BE2C (cell line): ENCODE measurements at regions not wholly inside any gene's neighbourhood (a gene's known extent, or its start where the extent isn't known, plus 50 kb on each side); places are given as distances from the start of the nearest gene placed in this dataset.

Experiments used
- DNase-seq: peaks from one replicate; pipeline ENCODE4 v3.0.0-alpha.2; 2020
- H3K27me3 ChIP-seq: fragments of 250-450 bp; sonication (Bioruptor Pico); 2 replicates; pipeline ENCODE4 v1.5.1; 2020; ENCODE audit warnings: mild to moderate bottlenecking
- H3K36me3 ChIP-seq: fragments of 250-450 bp; sonication (Bioruptor Pico); 2 replicates; pipeline ENCODE4 v1.5.1; 2020; ENCODE audit warnings: mild to moderate bottlenecking
- H3K4me1 ChIP-seq: fragments of 250-450 bp; sonication (Bioruptor Pico); 2 replicates; pipeline ENCODE4 v1.5.1; 2020
- H3K4me3 ChIP-seq: 2 replicates; pipeline ENCODE4 v1.5.1; 2011; ENCODE audit warnings: low read depth, low read length
- H3K9me3 ChIP-seq: fragments of 250-450 bp; sonication (Bioruptor Pico); 2 replicates; pipeline ENCODE4 v1.5.1; 2020
- CTCF ChIP-seq: IDR thresholded peaks from 2 replicates; pipeline ENCODE4 v1.5.1; 2012; ENCODE audit warnings: mild to moderate bottlenecking, low read depth, low read length

DNA sequence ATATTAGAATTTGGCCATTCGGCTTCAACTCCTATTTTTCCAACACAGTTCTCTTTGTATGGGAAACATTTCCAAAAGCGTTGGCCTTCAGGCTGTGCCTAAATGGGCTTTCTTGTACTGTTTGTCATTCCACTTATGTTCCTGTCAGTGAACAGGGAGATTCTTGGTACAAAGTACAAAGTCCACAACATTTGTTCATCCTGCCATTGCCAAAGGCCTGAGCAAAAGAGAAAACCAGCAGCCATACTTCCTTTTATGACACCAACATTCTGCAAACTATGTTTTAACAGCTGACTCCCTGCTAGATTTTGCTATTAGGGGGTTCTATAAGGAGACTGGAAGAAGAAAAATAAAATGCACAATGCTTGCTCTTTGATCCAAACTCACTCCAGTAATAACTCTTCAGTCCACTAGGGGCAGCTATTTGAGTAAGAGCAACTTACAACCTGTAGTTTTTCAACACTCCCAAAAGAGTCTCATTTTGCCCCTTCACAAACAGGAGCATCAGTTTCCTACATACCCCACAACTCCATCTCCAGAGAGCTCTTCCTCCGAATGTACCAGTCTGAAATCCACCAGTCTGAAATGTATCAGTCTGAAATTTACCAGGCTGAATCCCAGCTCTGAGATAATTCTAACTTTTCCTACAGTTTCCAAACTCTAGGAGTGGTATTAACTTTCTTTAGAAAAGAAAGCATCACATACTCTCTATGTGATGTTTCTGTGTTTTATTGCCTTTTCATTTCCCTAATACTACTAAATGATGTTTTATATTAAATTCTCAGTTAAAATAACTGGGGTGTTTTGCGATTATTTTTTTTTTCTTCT lies 693.8 kb downstream of the DNAH5 start:
- Histone ChIP-seq H3K36me3 (no peaks in the 10 kb centered on the region), H3K4me1 (no peaks in the 10 kb centered on the region), H3K4me3 (no peak overlapping the region), H3K27me3 (no peaks in the 10 kb centered on the region), H3K9me3 (no peaks in the 10 kb centered on the region; the same call in 1 of the 2 replicates)
- DNase-seq = no peak
- TF ChIP-seq CTCF = peak; percentile 54

DNA sequence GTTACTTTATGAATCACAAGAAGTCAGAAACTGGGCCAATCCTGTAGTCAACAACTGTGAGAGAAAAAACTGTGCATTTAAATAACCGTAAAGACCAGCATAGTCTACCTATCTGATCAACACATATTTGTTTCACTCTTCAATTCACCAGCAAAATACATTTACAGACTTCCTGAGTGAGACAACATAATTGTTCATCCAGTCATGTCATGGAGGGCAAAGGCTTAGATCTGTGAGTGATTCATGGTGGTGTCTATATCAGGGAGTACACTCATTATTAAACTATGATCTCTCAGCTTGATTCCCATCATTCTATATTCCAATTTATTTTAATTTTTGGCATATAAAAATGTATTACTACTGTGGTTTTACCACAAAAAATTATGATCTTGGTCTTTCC lies 694.6 kb downstream of the DNAH5 start:
- no peak overlapping the region for H3K4me3 ChIP-seq
- no peak for DNase-seq
- H3K4me1 ChIP-seq = no peaks in the 10 kb centered on the region
- no peak for TF ChIP-seq CTCF
- no peaks in the 10 kb centered on the region; the same call in 1 of the 2 replicates for H3K9me3 ChIP-seq
- H3K36me3 ChIP-seq = no peaks in the 10 kb centered on the region
- H3K27me3 ChIP-seq = no peaks in the 10 kb centered on the region

GRCh38 chr5:13248253-13248652 lies 696.2 kb downstream of the DNAH5 start:
- Histone ChIP-seq H3K36me3 (no peaks in the 10 kb centered on the region), H3K4me1 (no peaks in the 10 kb centered on the region), H3K27me3 (no peaks in the 10 kb centered on the region), H3K9me3 (peaks cover 2% of the 10 kb centered on the region), H3K4me3 (no peak overlapping the region)
- DNase-seq = no peak
- no peak for TF ChIP-seq CTCF

DNA sequence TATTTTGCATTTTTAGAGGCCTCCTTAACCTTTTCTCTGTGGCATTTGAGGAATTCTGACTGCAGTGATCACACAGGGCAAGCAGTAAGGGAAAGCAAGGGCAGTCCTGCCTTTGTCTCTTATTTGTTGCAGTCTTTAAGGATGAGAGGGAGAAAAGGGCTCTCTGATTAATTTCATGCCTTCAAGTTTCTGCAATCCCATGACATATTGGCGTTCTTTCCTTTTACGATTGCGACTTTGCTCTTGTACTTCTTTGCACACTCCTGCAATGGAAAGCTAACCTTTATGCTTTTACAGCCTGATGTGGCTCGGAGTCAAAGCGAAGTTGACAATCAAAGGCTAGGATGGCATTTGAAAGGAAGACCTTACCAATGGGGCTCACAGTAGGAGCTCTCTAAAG lies 698.4 kb downstream of the DNAH5 start:
- H3K4me3 ChIP-seq = no peak overlapping the region
- TF ChIP-seq CTCF = no peak
- DNase-seq = no peak
- H3K27me3 ChIP-seq = no peaks in the 10 kb centered on the region
- H3K4me1 ChIP-seq = no peaks in the 10 kb centered on the region
- peaks cover 2% of the 10 kb centered on the region for H3K9me3 ChIP-seq
- no peaks in the 10 kb centered on the region for H3K36me3 ChIP-seq

- Histone ChIP-seq H3K36me3 (no peaks in the 10 kb centered on the region), H3K27me3 (no peaks in the 10 kb centered on the region), H3K4me3 (no peak overlapping the region), H3K4me1 (no peaks in the 10 kb centered on the region), H3K9me3 (peaks cover 2% of the 10 kb centered on the region; the same call in 1 of the 2 replicates)
- TF ChIP-seq CTCF = no peak
- peak; percentile 4 for DNase-seq
These were observed 700.3 kb downstream of the DNAH5 start for GRCh38 chr5:13244151-13244550.

DNA sequence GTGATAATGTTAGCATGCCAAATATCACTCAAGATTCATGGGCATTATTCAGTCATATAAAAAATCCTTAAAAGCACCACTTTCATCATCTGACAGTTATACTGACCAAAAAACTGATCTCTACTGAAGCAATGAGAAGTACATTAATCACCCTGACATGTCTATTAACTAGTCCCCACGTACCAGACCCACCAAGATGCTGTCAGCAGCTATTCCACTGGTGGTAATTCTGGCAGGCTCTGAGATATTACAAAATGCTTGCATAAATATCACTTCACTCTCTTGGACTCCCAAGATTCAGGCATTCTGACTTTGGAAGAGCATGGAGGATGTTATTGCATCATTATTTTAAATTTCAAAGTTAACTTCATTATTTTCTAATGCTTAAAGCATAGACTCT lies 717.0 kb downstream of the DNAH5 start:
- H3K9me3 ChIP-seq = no peaks in the 10 kb centered on the region; the same call in 1 of the 2 replicates
- no peak for TF ChIP-seq CTCF
- no peaks in the 10 kb centered on the region for H3K27me3 ChIP-seq
- no peak overlapping the region for H3K4me3 ChIP-seq
- no peaks in the 10 kb centered on the region for H3K36me3 ChIP-seq
- H3K4me1 ChIP-seq = no peaks in the 10 kb centered on the region
- no peak for DNase-seq
